Lower lobe of right lung (tissue), 2 donors: ENCODE measurements at regions not wholly inside any gene's neighbourhood (a gene's known extent, or its start where the extent isn't known, plus 50 kb on each side); places are given as distances from the start of the nearest gene placed in this dataset.
"Not testable (repeated sequence)": the region's sequence is repeated elsewhere in the genome, so short reads cannot be mapped to it uniquely, and the experiment has no call there.

Experiments used
- ATAC-seq, 2 donors: fragments of 200-7000 bp; cut with Tn5 transposase; one replicate each; pipeline ENCODE4 v1.9.1; 2020 to 2022; ENCODE audit warnings: mild to moderate bottlenecking in 2 of 2, moderate library complexity in 2 of 2
- DNase-seq: peaks from one replicate; pipeline ENCODE4 v3.0.0-alpha.2; 2020
- H3K27ac ChIP-seq: fragments of 200-600 bp; one replicate; pipeline ENCODE4 v1.8.0; 2022
- H3K27me3 ChIP-seq: fragments of 200-600 bp; one replicate; pipeline ENCODE4 v1.8.0; 2022; ENCODE audit warnings: low read depth
- H3K36me3 ChIP-seq: fragments of 200-600 bp; one replicate; pipeline ENCODE4 v1.8.0; 2022; ENCODE audit warnings: mild to moderate bottlenecking
- H3K4me1 ChIP-seq: fragments of 200-600 bp; one replicate; pipeline ENCODE4 v1.8.0; 2022
- H3K4me3 ChIP-seq: fragments of 200-600 bp; one replicate; pipeline ENCODE4 v1.8.0; 2022; ENCODE audit warnings: mild to moderate bottlenecking
- H3K9me3 ChIP-seq: fragments of 200-600 bp; one replicate; pipeline ENCODE4 v1.8.0; 2022
- CTCF ChIP-seq: fragments of 200-600 bp; IDR thresholded peaks from one replicate; pipeline ENCODE4 v1.8.0; 2022; ENCODE audit warnings: antibody characterized with exemption, mild to moderate bottlenecking
- intact Hi-C: fragments of 100-400 bp; cut with DNase I; formaldehyde crosslinking; loops from one replicate; pipeline ENCODE4 v1.11.0; 2022
- donor health status: DM: no; HTN: yes; CAD: no; lungs with severe emphysema.

DNA sequence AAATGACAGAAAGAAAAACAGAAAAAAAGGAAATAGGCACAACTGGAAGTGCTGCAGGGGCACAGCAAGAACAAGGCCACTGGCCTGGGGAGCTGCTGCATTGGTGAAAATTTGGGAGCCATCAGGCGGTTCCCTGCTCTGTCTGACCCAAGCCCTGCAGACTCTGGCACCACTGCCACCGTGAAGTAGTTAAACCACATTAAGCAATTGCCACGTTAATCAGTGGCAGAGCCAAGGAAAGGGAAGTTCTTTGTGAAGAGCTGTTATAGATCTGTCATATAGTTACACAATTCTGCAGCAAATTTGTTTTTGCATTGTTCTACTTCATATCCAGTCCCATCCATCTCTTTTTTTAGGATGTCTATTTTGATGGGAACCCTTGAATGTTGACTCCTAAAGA, 915.3 kb downstream of the FSCB start:
- H3K9me3 ChIP-seq = no peaks in the 10 kb centered on the region
- intact Hi-C loops = no loop called here
- H3K36me3 ChIP-seq = no peaks in the 10 kb centered on the region
- DNase-seq = no peak
- H3K4me3 ChIP-seq = no peak overlapping the region
- no peak overlapping the region for H3K27ac ChIP-seq
- H3K27me3 ChIP-seq = no peaks in the 10 kb centered on the region
- no peaks in the 10 kb centered on the region for H3K4me1 ChIP-seq
- TF ChIP-seq CTCF = no peak
- ATAC-seq = no peak

- no peaks in the 10 kb centered on the region for H3K27me3 ChIP-seq
- H3K36me3 ChIP-seq = no peaks in the 10 kb centered on the region
- H3K9me3 ChIP-seq = no peaks in the 10 kb centered on the region
- no peak overlapping the region for H3K27ac ChIP-seq
- no peak overlapping the region for H3K4me3 ChIP-seq
- intact Hi-C loops = no loop called here
- ATAC-seq (no peak), DNase-seq (no peak)
- H3K4me1 ChIP-seq = no peaks in the 10 kb centered on the region
- no peak for TF ChIP-seq CTCF
Measured at GRCh38 chr14:43587183-43587582, 919.9 kb downstream of the FSCB start.

GRCh38 chr14:43579671-43580070, 927.4 kb downstream of the FSCB start:
- intact Hi-C loops = no loop called here
- DNase-seq = no peak

GRCh38 chr14:43568022-43568421, 939.1 kb downstream of the FSCB start:
- intact Hi-C loops = no loop called here
- no peaks in the 10 kb centered on the region for H3K27me3 ChIP-seq
- no peak overlapping the region for H3K4me3 ChIP-seq
- no peak for TF ChIP-seq CTCF
- DNase-seq (no peak), ATAC-seq (no peak)
- no peak overlapping the region for H3K27ac ChIP-seq
- no peaks in the 10 kb centered on the region for H3K4me1 ChIP-seq
- no peaks in the 10 kb centered on the region for H3K36me3 ChIP-seq
- H3K9me3 ChIP-seq = no peaks in the 10 kb centered on the region

More at GRCh38 chr14:43579671-43580070, 927.4 kb downstream of the FSCB start:
- no peak overlapping the region for H3K4me3 ChIP-seq
- no peaks in the 10 kb centered on the region for H3K4me1 ChIP-seq
- TF ChIP-seq CTCF = no peak
- no peak overlapping the region for H3K27ac ChIP-seq
- no peaks in the 10 kb centered on the region for H3K27me3 ChIP-seq
- ATAC-seq = no peak
- no peaks in the 10 kb centered on the region for H3K36me3 ChIP-seq
- H3K9me3 ChIP-seq = peaks cover 7% of the 10 kb centered on the region

GRCh38 chr14:43548368-43548767, 958.7 kb downstream of the FSCB start:
- Histone ChIP-seq H3K9me3 (no peaks in the 10 kb centered on the region), H3K36me3 (no peaks in the 10 kb centered on the region), H3K27me3 (no peaks in the 10 kb centered on the region), H3K4me1 (no peaks in the 10 kb centered on the region), H3K27ac (no peak overlapping the region), H3K4me3 (no peak overlapping the region)
- ATAC-seq (no peak), DNase-seq (no peak)
- intact Hi-C loops = no loop called here
- TF ChIP-seq CTCF = no peak

- ATAC-seq, H3K4me3 ChIP-seq, H3K27ac ChIP-seq, H3K27me3 ChIP-seq, H3K9me3 ChIP-seq, DNase-seq, H3K4me1 ChIP-seq, H3K36me3 ChIP-seq, intact Hi-C loops: not testable (repeated sequence)
Measured at GRCh38 chr14:43547596-43547995, 959.5 kb downstream of the FSCB start.
